Astrocyte of the hippocampus (primary cell): ENCODE measurements at regions not wholly inside any gene's neighbourhood (a gene's known extent, or its start where the extent isn't known, plus 50 kb on each side); places are given as distances from the start of the nearest gene placed in this dataset.

Experiments
- DNase-seq: peaks from one replicate; pipeline ENCODE4 v3.0.0; 2011; ENCODE audit warnings: low read depth, low spot score

GRCh38 chr11:116257883-116258282 is 514.9 kb downstream of the BUD13 start:
- no peak for DNase-seq

- DNase-seq: no peak
Measured at GRCh38 chr11:116257092-116257491, 515.7 kb downstream of the BUD13 start.

GRCh38 chr11:116256215-116256614 is 516.6 kb downstream of the BUD13 start:
- DNase-seq: no peak

GRCh38 chr11:116255321-116255953 is 517.4 kb downstream of the BUD13 start:
- no peak for DNase-seq

GRCh38 chr11:116250155-116250554 is 522.6 kb downstream of the BUD13 start:
- no peak for DNase-seq

- no peak for DNase-seq
Measured at GRCh38 chr11:116249561-116249960, 523.2 kb downstream of the BUD13 start.

- DNase-seq: no peak
Measured at GRCh38 chr11:116244889-116245288, 527.9 kb downstream of the BUD13 start.

GRCh38 chr11:116244439-116244838 is 528.3 kb downstream of the BUD13 start:
- DNase-seq: no peak

GRCh38 chr11:116243991-116244390 is 528.8 kb downstream of the BUD13 start:
- DNase-seq: no peak

- DNase-seq: no peak
Measured at GRCh38 chr11:116242006-116242405, 530.8 kb downstream of the BUD13 start.

GRCh38 chr11:116240710-116241109 is 532.1 kb downstream of the BUD13 start:
- DNase-seq: no peak

- peak; percentile 14 for DNase-seq
Measured at GRCh38 chr11:116239247-116239646, 533.5 kb downstream of the BUD13 start.

- DNase-seq: no peak
Measured at GRCh38 chr11:116234989-116235568, 537.7 kb downstream of the BUD13 start.

- DNase-seq: no peak
Measured at GRCh38 chr11:116233561-116233960, 539.2 kb downstream of the BUD13 start.

- peak; percentile 36 for DNase-seq
Measured at GRCh38 chr11:116232364-116232828, 540.4 kb downstream of the BUD13 start.

- DNase-seq: no peak
Measured at GRCh38 chr11:116231543-116231942, 541.2 kb downstream of the BUD13 start.

GRCh38 chr11:116230438-116230837 is 542.3 kb downstream of the BUD13 start:
- DNase-seq: no peak

GRCh38 chr11:116229236-116229970 is 543.4 kb downstream of the BUD13 start:
- DNase-seq: no peak

GRCh38 chr11:116226731-116227130 is 546.1 kb downstream of the BUD13 start:
- DNase-seq: no peak

- peak; percentile 43 for DNase-seq
Measured at GRCh38 chr11:116225784-116226585, 546.8 kb downstream of the BUD13 start.

GRCh38 chr11:116225236-116225635 is 547.6 kb downstream of the BUD13 start:
- peak; percentile 64 for DNase-seq

GRCh38 chr11:116224889-116225200 is 547.9 kb downstream of the BUD13 start:
- DNase-seq: no peak
